HG03095 (cell line): ENCODE measurements at regions not wholly inside any gene's neighbourhood (a gene's known extent, or its start where the extent isn't known, plus 50 kb on each side); places are given as distances from the start of the nearest gene placed in this dataset.

Experiments
- ATAC-seq: cut with Tn5 transposase; IDR thresholded peaks from one replicate; pipeline ENCODE4 v1.9.1; 2021; ENCODE audit warnings: moderate library complexity; ENCODE audit not compliant: unreplicated experiment

GRCh38 chrX:39577206-39577984 lies 520.4 kb downstream of the BCOR start:
- ATAC-seq = no peak

GRCh38 chrX:39577985-39578869 lies 519.5 kb downstream of the BCOR start:
- ATAC-seq = peak; percentile 94

DNA sequence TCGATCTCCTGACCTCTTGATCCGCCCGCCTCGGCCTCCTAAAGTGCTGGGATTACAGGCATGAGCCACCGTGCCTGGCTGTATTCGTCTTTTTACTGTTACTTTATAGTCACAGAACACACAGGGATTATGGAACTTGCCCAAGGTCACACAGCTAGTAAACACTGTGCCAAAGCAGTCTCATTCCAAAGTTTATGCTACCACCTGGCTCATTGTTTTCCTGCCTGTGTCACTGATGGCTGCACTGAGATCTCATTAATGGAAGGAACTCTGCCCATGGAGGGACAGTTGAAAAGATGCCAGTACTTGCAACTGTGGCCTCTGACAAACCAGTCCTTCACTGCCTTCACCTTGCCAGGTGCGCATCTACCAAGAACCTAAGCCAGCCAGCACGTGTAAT lies 517.7 kb downstream of the BCOR start:
- ATAC-seq = no peak

- ATAC-seq = no peak
Measured at GRCh38 chrX:39581411-39581810, 516.3 kb downstream of the BCOR start.

DNA sequence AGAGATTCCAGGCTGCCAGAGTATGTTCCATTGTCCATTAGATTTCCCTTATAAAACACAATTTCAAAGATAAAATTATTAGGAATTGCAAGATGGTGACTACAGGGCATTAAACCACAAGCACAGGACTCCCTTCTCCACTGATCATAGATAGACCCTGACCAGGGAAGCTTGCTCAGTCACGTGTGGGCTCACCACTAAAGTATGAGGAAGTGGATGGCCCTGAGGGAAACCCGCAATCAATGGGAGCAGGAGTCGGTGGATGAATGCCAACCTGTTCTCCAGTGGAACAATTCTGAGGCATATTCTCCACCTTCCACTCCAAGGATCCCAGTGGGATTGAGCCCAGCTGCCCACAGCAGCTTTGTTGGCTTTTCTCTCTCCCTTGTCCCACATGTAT lies 515.7 kb downstream of the BCOR start:
- ATAC-seq = no peak

GRCh38 chrX:39582976-39583375 lies 514.8 kb downstream of the BCOR start:
- ATAC-seq = no peak

GRCh38 chrX:39585808-39586207 lies 511.9 kb downstream of the BCOR start:
- ATAC-seq = no peak

DNA sequence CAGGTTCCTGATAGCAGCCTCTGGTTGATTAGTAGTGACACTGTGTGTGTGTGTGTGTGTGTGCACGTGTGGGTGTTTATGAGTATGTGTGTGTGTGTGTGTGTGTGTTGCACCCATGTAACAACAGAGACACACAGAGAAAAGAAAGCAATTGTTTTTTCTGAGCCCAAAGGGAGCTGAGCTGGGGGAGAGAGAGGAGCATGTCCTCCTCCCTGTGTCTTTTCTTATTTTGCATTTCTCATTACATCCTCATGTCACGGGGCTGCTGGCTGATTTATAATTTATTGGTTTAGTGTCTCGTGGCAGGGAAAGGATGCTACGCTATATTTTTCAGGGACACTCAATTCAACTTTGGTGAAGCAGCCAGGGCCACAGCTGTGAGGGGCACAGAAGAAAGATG lies 511.4 kb downstream of the BCOR start:
- no peak for ATAC-seq

GRCh38 chrX:39591099-39591498 lies 506.7 kb downstream of the BCOR start:
- no peak for ATAC-seq

DNA sequence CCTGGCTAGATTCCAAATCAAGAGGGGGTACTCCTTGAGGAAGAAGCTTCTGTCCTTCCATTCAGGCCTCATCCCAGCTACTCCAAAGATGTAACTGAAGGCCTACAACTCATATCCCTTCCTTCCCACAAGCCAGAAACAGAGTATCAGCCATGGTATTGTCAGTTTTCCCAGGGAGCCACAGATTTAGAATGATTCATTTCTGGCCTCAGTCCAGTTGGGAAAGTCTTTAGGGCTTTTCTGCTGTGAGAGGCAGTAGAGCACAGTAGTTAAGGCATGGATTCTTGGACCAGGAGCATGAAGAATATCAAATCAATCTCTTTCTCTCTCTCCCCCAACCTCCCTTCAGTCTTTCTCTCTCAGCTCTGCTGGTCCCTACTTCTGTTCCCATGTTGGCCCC lies 505.0 kb downstream of the BCOR start:
- no peak for ATAC-seq

- ATAC-seq = no peak
Measured at GRCh38 chrX:39595977-39596376, 501.8 kb downstream of the BCOR start.

GRCh38 chrX:39596437-39596836 lies 501.3 kb downstream of the BCOR start:
- no peak for ATAC-seq

DNA sequence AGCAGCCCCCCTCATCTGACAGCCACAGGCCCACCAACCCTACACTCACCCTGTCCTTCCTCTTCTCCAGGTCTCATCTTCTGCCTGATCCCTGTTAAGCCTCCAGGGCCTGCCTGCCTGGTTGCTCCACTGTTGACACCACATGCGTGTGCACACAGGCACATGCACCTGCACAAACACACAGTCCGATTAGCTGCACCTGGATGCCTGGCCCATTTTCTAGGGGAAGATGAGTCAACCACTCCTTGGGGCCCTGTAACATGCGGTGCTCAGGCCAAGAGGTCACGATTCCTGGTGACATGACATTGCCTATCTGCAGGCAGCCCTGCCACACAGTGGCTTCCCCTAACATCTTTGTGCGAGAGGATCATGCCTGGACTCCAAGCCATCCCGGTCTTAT lies 498.4 kb downstream of the BCOR start:
- no peak for ATAC-seq

- no peak for ATAC-seq
Measured at GRCh38 chrX:39600222-39600621, 497.5 kb downstream of the BCOR start.

DNA sequence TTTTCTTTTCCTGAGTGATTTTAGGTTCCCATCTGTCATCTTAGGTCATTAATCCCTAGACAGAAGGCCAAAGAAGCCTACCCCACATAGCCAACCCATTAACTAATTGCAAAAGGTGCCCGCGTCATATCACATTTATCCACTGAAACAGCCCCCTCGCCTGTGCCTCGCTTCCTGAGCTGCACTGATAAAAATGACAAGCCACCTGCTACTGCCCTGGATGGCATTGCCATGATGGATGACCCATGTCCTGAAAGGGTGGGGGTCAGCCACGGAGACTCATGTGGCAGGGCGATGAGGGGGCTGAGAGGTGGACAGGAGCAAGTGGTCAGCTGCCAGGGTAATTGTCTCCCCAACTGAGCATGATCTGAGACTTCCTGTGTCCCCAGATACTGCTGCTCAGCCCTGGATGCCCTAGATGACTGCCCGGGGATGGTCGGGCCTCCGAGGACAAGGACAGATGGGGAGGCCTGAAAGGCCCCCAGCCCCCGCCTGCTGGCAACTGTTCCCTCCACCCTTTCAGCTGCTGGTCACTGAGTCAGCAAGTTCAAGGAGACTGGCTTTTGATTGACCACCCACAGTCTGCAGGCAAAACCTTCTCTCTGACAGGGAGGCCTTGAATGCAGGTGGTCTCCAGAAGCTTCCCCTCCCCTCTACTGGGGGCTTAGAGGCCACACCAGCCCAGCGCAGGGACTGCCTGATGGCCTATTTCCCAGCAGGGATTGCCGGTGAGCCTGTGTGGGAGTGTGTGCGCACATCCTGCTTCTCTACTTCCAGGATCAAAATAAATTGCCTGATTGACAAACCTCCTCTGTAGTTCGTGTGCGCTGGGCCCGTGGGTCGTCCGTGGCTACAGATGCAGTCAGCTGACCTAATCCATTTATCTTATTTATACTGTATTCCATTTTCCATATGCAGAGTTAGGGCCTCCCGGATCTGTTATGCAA lies 496.3 kb downstream of the BCOR start:
- ATAC-seq = no peak

- no peak for ATAC-seq
Measured at GRCh38 chrX:39602195-39602594, 495.6 kb downstream of the BCOR start.

DNA sequence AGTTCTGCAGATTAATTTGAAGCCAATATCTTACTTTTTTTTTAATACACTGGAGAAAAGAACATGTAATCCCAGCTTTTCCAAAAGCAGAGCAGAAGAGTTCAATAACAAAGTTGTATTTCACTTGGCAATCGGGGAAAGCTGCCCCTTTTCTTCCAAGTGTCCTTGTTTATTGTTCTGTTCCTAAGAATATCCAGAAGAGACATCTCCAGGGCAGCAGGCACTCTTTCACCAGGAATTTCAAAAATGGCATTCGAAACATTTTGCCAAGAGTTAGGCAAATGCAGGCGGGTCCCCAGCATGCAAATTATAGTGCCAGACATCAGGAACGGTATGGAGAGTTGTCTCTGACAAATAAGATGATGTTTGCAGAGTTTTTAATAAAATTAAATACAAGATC lies 494.5 kb downstream of the BCOR start:
- ATAC-seq = no peak

DNA sequence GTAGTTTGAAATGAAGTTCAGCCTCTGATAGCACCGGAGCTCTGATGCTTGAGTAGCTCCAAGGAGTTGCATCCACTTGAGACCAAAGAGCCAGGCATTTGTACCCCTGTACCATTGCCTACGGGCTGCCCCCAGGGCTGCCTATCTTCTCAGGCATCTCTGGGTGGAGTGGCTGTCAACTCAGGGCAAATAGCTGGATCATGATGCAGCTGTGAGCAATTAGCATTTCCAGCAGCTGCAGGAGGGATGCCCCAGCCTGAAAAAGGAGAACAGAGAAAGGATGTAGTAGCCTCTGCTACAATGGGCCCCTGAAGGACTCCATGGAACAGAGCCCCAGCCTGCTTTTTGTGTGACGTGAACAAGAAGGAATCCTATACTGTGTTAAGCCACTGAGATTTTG lies 492.6 kb downstream of the BCOR start:
- no peak for ATAC-seq

GRCh38 chrX:39605866-39606265 lies 491.9 kb downstream of the BCOR start:
- no peak for ATAC-seq

DNA sequence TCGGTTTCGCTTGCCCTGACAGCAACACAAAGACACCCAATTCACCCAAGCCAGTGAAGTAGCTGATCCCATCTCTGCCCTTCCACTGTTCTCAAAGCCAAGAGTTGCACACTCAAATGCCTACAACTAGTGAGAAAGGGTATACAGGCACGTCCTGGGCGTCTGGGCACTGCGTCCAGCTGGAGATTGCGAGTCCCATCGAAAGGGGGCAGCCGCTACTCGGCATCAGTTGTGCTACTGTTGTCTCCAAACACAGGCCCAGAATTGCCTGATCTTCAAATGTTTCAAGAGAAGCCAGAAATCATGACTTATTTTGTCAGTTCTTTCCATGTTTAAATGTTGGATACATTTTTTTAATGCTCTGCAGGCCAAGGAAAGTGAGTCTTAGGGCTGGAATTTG lies 487.8 kb downstream of the BCOR start:
- no peak for ATAC-seq

- no peak for ATAC-seq
Measured at GRCh38 chrX:39611468-39611867, 486.3 kb downstream of the BCOR start.
